Cardiac muscle cell (in vitro differentiated cells and primary cell): ENCODE measurements at regions not wholly inside any gene's neighbourhood (a gene's known extent, or its start where the extent isn't known, plus 50 kb on each side); places are given as distances from the start of the nearest gene placed in this dataset.
"Not testable (repeated sequence)": the region's sequence is repeated elsewhere in the genome, so short reads cannot be mapped to it uniquely, and the experiment has no call there.

ENCODE experiments used
- DNase-seq, 2 donors: peaks; one replicate each; pipeline versions ENCODE4 v3.0.0 to v3.0.0-alpha.2; 2010 to 2017; ENCODE audit warnings: low read depth in 1 of 2, low spot score in 1 of 2
- H3K27ac ChIP-seq: fragments of 200-600 bp; sonication (generic); 2 replicates; pipeline ENCODE4 v1.5.1; 2016
- H3K27me3 ChIP-seq: fragments of 200-600 bp; sonication (generic); 2 replicates; pipeline ENCODE4 v1.6.0; 2016; ENCODE audit warnings: control low read depth
- H3K36me3 ChIP-seq: fragments of 200-600 bp; sonication (generic); 2 replicates; pipeline ENCODE4 v1.5.1; 2016; ENCODE audit warnings: control low read depth
- H3K4me1 ChIP-seq: fragments of 200-600 bp; sonication (generic); 2 replicates; pipeline ENCODE4 v1.8.1; 2017; ENCODE audit warnings: low read depth, mild to moderate bottlenecking, mixed run types
- H3K4me3 ChIP-seq: fragments of 200-600 bp; sonication (generic); 2 replicates; pipeline ENCODE4 v1.5.1; 2016; ENCODE audit warnings: mild to moderate bottlenecking
- H3K9me3 ChIP-seq: fragments of 200-600 bp; sonication (generic); 2 replicates; pipeline ENCODE4 v1.5.1; 2017; ENCODE audit warnings: low read depth, mild to moderate bottlenecking, control low read depth
- CTCF ChIP-seq: IDR thresholded peaks from 2 replicates; pipeline ENCODE4 v1.5.1; 2012; ENCODE audit warnings: low read depth, mild to moderate bottlenecking, low read length

DNA sequence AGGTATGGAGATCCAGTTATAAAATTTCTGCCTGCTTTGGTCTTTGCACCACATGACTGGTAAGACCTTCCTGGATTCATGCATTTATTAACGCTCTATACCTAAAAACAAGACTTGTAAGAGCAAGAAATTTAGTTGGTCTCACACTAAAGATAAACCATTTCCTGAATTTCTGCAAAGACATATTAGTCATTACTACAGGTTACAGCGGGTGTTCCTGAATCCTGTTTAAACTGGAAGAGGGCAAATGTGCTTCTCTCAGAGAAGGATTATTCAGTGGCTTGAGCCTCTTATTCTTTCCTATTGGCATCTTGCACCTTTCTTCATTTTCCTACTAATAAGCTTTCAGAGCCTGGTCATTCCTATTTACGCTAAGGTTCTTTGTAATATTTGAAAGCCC, 397.6 kb upstream of the TENM3 start:
- no peak for DNase-seq
- no peaks in the 10 kb centered on the region for H3K4me1 ChIP-seq

DNA sequence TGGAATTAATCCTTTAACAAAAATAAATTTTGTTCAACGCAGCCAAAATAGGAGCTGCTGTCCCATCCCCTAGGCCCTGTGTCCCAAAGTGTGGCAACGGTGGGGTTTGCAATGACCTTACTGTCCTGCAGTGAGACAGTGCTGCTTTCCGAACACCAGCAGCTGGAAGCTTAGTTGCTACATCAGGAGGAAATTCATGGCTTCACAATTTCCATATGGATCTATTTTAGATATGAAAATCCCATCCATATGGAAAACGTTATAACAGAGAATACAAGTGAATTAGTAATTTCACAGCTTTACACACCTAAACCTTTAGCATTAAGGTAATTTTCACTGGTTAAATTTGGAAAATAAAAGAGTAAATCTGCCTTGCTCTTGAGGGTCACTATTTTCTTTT, 396.3 kb upstream of the TENM3 start:
- Histone ChIP-seq H3K36me3 (no peaks in the 10 kb centered on the region), H3K27me3 (no peaks in the 10 kb centered on the region), H3K9me3 (no peaks in the 10 kb centered on the region), H3K4me1 (no peaks in the 10 kb centered on the region), H3K27ac (no peak overlapping the region), H3K4me3 (no peak overlapping the region)
- no peak for TF ChIP-seq CTCF
- no peak for DNase-seq

More for the DNA sequence above, 397.6 kb upstream of the TENM3 start:
- Histone ChIP-seq H3K36me3 (no peaks in the 10 kb centered on the region), H3K27me3 (no peaks in the 10 kb centered on the region), H3K27ac (no peak overlapping the region), H3K4me3 (no peak overlapping the region), H3K9me3 (no peaks in the 10 kb centered on the region)
- no peak for TF ChIP-seq CTCF

DNA sequence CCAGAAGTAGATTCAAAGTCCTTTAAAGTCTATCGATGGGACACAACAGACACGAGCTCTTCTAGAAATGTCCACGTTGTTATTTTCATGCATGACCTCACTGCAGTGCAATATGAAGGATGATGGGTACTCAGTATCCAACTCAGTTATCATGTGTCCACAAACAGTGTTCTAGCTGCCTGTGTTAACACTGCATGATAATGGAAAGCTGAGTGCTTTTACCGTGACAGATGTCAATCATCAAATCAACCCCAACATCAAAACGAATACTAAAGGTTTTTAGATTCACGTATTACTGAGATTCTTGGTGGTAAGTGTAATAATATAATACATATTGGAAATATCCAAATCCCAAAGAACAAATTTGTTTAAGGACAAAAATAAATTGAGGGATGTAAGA, 394.8 kb upstream of the TENM3 start:
- no peaks in the 10 kb centered on the region for H3K36me3 ChIP-seq
- no peaks in the 10 kb centered on the region for H3K4me1 ChIP-seq
- DNase-seq = no peak
- no peaks in the 10 kb centered on the region for H3K27me3 ChIP-seq
- no peak overlapping the region for H3K4me3 ChIP-seq
- H3K27ac ChIP-seq = no peak overlapping the region
- no peak for TF ChIP-seq CTCF
- no peaks in the 10 kb centered on the region for H3K9me3 ChIP-seq

DNA sequence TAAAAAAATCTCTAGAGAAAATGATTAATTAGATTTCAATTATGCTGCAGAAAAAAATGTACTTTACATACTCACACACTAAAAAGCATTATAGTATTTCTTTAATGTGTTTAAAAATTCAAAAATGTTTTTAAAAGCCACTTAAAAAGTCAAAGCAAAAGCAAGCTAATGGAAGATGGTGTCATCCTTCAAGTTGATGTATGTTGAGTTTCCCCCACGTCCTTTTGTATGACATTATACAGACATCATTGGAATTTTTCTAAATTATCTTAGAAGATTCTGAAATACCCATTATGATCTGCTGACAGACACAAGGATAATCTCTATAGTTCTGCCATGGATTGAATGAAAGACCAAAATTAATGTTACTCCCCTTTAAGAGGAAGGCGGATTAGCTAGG, 393.7 kb upstream of the TENM3 start:
- no peaks in the 10 kb centered on the region for H3K36me3 ChIP-seq
- H3K4me1 ChIP-seq = no peaks in the 10 kb centered on the region
- no peaks in the 10 kb centered on the region for H3K9me3 ChIP-seq
- TF ChIP-seq CTCF = no peak
- H3K27me3 ChIP-seq = no peaks in the 10 kb centered on the region
- H3K4me3 ChIP-seq = no peak overlapping the region
- no peak for DNase-seq
- H3K27ac ChIP-seq = no peak overlapping the region

GRCh38 chr4:181853881-181854511, 389.2 kb upstream of the TENM3 start:
- Histone ChIP-seq H3K36me3 (no peaks in the 10 kb centered on the region), H3K27me3 (no peaks in the 10 kb centered on the region), H3K4me1 (no peaks in the 10 kb centered on the region), H3K9me3 (no peaks in the 10 kb centered on the region), H3K4me3 (no peak overlapping the region), H3K27ac (no peak overlapping the region)
- TF ChIP-seq CTCF = no peak
- no peak for DNase-seq

DNA sequence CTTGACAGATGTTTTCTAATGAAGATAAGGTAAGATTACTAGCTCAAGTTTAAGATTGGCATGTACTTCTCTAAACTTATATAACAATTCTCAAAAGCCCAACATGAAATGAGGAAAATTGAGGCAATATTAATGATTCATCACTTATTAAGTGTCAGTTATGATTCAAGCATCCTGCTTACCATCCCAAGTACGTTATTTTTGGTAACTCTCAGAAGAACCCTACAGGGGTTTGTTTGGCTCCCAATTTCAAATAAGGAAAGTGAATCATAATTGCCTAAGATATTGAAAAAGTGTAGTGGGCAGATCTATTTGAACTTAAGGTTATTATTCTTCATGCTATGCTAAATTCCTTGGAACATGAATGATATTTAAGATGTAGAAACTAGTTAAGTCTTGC, 387.9 kb upstream of the TENM3 start:
- H3K9me3 ChIP-seq = no peaks in the 10 kb centered on the region
- no peak overlapping the region for H3K27ac ChIP-seq
- peaks cover 11% of the 10 kb centered on the region for H3K4me1 ChIP-seq
- H3K36me3 ChIP-seq = no peaks in the 10 kb centered on the region
- no peak overlapping the region for H3K4me3 ChIP-seq
- H3K27me3 ChIP-seq = no peaks in the 10 kb centered on the region
- DNase-seq = no peak
- TF ChIP-seq CTCF = no peak

DNA sequence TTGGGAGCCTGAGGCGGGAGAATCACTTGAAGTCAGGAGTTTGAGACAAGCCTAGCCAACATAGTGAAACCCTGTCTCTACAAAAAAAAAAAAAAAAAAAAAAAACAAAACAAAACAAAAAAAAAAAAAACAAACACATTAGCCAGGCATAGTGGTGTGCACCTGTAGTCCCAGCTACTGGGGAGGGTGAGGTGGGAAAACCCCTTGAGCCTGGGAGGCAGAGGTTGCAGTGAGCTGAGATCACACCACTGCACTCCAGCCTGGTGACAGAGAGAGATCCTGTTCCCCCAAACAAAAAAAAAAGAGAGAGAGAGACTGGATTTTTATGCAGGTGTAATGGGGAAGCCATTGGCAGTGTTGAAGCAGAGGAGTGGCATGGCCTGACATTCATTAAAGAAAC, 385.7 kb upstream of the TENM3 start:
- DNase-seq, H3K4me3 ChIP-seq, H3K36me3 ChIP-seq, H3K27ac ChIP-seq, H3K9me3 ChIP-seq, H3K27me3 ChIP-seq: not testable (repeated sequence)
- peaks cover 16% of the 10 kb centered on the region for H3K4me1 ChIP-seq
